ENCODE measurements at regions not wholly inside any gene's neighbourhood (a gene's known extent, or its start where the extent isn't known, plus 50 kb on each side); places are given as distances from the start of the nearest gene placed in this dataset.

DNA sequence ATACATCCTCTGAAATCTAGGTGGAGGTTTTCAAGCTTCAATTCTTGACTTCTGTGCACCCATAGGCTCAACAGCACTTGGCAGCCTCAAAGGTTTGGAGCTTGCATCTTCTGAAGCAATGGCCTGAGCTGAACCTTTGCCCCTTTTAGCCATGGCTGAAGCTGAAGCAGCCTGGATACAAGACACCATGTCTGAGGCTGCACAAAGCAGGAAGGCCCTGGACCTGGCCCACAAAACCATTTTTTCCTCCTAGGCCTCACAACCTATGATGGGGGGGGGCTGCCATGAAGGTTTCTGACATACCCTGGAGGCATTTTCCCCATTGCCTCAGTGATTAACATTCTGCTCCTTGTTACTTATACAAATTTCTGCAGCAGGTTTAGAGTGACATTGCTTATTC, 173.3 kb upstream of the PRMT6 start:
- no peak for DNase-seq (ENCODE audit: low spot score)

DNA sequence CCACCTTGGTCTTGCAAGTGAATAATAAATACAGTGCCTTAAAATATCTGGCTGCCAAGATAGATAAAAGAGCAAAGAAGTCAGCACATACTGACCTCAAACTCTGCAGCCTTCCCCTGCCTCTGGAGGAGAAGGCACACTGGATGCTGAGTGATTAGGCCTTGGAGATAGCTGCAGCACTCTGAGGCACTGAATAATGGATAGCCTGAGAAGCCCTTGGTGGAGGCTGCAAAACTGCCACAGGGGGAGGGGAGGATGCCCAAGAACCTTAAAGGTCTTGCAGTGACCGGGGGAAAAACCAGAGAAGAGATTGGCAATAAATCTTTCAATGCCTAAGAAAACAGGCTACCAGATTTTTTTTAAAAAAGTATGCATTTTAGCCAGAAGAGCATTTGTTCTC, 167.4 kb upstream of the PRMT6 start:
- DNase-seq (ENCODE audit: low spot score): no peak

DNA sequence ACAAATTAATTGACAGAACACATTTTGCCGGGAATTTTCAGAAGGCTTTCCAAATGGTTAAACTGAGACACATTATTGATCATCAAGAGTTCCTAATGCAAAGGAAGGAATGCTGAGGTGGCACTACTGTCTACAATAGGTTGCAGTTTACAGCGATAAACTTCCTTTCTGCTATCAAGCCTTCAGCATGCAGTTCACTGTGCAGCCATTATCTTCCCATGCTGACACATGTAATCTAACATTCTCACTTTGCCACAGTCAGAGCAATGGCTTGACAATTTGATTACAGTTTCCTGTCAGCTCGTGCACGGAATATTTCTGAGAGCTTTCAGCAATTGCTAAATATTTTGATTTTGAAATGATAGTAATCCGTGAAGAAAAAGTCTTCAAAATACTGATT, 166.9 kb upstream of the PRMT6 start:
- no peak for DNase-seq (ENCODE audit: low spot score)

DNA sequence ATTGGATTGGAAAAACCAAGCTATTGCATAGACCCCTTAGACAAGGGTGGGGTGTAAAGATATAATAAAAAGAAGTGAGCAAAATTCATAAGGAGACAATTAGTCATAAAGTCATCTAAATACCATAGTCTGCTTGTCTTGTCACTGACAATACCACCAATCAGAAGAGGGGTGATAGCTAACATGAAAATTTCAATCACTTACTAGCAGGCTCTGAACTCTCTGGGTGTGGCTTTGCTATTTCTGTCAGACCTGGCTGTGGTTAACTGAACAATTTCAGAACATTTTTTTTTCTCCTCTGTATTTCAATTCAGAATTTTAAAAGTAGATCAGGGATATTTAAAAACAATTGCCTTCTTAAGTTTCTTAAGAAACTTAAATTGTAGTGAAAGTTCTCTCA, 158.5 kb upstream of the PRMT6 start:
- no peak for DNase-seq (ENCODE audit: low spot score)

DNA sequence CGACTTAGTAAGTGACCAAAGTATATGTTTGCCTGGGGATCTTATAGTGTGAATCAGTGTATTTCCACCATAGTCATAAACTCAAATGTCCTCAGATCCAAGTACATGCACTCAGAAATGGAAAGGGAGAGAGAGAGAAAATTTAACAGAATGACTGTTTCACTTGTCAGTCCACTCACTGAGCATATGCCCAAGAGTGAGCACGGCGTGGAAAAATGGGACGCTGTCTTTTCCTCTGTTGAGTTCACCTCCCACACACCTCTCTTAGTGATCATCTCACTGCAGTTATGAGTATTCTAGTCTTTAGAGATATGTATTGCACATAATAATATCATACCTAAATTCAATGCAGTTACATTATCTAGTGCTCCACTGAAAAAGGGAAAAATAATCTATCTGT, 156.8 kb upstream of the PRMT6 start:
- no peak for DNase-seq (ENCODE audit: low spot score)

DNA sequence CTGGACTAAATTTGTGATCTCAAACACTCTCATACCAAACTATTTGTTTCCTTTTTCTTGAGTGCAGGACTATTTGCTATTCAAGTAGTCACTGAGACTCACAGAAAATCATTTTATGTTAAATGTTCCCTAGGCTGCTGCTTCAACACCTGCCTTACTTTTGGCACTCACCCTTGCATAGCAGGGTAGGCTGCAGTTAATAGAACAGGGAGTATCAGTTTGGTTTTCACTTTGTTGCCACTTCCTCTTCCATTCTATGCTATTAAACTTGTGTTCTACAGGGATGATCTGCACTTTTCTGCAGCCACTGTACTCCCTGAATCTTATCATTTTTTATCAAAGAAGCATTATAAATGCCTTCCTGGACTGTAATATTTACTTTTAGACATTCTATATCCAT, 148.7 kb upstream of the PRMT6 start:
- no peak for DNase-seq (ENCODE audit: low spot score)

DNA sequence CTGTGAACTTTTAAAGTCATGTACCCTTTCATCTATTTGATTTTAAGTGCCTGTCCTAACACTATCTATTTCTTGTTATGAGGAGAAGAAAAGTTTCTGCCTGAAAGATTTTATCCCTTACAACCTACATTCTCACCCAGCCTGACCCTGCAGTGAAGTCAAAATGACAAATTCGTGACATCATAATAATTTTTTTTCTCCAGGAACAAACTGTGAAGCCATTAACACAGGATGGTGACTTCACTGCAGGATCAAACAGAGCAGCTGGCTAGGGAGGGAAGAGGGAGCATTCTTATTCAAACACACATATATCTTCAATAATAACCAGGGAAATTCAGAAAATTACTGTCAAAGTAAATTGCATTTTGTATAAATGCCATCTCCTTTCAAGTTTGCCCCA, 147.8 kb upstream of the PRMT6 start:
- DNase-seq (ENCODE audit: low spot score): no peak

DNA sequence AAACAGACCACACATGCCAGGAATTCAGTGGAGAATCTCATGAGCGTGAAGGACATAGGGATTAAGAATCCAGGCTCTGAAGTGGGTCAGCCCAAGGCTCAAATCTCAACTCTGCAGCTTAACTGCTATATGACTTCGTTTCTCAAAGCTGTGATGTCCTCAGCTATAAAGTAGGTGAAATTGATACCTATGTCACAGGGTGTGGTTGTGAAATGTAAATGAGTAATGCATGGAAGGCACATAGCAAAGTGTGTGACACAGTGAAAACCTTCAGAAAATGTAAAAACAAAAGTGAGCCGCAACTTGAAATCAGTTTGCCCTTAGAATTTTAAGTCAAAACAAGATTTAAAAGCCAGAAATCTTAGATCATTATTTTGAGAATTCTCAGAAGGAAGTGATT, 145.7 kb upstream of the PRMT6 start:
- no peak for DNase-seq (ENCODE audit: low spot score)

DNA sequence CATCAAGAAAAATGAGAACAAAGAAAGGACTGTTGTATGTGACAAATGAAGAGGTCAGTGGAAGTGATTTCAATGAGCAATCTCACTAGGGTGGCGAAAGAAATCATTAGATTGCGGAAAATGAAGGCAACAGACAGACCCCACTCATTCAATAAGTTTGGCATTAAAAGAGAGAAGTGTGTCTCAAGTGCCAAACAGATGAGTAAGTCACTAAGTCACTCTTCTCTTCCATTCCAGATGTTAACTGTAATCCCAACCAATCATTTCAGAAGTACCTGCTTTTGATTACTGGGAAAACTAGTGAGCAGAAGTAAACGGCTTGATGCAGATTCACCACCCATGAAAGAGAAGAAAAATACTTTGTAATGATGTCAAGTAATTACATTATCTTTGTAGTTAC, 144.3 kb upstream of the PRMT6 start:
- DNase-seq (ENCODE audit: low spot score): no peak

DNA sequence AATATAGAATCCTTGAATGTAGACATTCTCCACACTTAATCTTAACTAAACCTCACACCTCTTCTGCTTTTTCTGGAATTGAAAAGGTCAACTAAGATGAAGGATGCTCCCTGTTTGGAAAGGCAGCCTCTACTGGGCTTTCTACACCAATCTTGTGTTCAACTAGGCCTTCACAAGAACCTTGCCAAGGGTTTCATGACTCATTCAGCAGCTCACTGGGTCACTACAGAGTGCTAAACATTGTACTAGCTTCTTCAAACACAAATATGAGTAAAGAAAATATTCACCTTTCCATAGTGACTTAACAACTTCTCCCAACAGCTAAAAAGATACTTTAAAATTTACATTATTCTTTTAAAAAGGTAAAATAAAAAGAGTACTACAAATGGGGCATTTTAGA, 135.3 kb upstream of the PRMT6 start:
- no peak for DNase-seq (ENCODE audit: low spot score)

DNA sequence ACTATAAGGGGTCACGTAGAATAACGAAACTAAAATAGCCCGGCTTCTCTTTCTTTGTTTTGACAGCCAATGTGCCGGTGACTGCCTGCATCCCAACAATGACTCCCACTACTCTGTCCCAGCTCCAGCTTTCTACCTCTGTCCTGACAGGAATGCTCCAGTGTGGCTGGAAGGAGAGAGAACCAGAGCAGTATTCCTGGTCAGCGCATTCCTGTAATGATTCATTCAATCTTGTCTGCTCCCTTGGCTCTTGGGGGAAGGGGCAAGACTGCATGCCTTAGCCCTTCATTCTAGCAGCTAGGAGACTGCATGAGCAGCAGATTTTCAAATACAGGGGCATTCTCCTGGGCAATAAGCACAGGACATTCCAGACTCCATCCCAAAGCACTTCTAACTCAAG, 132.1 kb upstream of the PRMT6 start:
- DNase-seq (ENCODE audit: low spot score): no peak

DNA sequence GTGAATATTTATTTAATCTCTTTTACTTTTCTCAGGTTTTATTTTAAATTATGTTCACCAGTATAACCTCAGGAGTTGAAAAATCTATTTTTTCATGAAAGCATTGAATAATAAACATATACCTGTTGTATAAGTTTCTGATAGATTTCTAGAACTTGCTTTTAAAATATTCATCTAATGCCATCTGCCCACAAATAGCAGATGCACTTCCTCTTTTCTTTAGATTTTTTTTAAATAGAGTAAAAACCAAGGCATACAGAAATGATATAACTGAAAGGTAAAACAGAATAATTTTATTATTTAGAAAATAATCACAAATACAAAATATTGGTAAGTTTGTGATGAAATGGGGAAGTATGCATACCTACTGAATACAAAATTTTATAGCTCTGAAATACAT, 130.7 kb upstream of the PRMT6 start:
- no peak for DNase-seq (ENCODE audit: low spot score)

DNA sequence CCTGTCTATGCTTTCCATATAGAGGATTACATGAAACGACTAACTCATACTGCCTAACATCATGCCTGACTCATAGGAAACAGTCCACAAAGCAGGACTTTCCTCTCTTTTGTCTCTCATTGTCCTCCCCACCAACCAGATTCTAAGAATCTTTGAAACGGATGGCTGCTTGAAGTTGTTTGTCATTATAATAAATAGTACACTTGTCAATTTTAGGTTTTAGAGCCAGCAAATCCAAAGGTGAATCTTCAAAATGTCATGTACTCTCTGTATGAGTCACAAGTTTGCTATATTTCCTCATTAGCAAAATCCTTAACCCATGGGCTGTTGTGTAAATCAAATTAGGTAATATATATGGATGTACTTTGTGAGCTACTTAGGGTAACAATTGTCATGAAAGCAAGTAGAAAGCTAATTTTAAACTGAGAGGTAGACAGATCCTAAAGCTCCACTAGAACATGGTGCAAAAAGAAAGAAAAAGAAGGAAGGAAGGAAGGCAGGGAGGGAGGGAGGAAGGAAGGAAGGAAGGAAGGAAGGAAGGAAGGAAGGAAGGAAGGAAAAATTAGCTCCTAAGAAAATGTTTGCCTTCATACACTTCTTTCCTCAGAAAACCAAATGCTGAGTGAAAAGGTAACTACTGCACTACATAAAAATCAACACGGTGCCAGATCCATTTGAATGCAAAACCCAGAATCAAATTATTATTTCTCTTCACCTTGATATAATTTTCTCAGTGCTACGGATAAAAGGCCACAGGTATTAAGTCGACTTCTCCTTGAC, 129.5 kb upstream of the PRMT6 start:
- no peak for DNase-seq (ENCODE audit: low spot score)

DNA sequence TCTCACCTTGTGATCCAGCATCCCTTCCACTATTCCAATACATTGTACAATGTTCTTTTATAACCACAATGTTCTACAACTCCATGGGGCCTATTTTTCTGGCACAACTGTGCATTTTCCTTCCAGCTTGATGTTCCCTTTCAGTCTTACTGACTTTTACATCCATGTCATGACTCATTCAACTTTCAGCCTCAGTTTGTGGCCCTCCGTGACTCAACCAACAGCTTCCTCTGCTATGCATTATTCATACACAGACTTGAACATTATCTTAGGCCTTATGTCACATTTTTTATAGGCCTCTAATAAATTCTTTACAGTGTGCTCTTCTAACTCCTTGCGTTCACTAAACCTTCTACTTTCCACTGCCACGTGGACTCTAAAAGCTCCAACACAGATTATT, 119.4 kb upstream of the PRMT6 start:
- peak; percentile 40 for DNase-seq (ENCODE audit: low spot score)

DNA sequence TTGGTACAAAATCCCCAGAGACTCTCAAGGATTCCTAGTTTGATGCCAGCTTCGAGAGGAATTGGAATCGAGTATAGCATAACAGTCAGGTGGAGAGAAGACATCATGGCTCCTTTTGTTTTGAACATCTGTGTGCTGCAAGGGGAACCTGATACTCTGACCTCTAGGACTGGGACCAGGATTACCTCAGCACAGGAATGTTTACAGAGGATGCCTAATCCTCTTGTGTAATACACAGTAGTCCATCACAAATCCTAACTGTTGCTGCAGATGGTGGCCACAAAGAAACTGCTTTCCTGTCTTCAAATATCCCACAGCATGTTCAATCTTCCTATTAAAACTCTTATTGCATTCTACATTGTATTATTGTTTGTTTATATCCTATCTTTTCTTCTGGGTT, 111.8 kb upstream of the PRMT6 start:
- no peak for DNase-seq (ENCODE audit: low spot score)

DNA sequence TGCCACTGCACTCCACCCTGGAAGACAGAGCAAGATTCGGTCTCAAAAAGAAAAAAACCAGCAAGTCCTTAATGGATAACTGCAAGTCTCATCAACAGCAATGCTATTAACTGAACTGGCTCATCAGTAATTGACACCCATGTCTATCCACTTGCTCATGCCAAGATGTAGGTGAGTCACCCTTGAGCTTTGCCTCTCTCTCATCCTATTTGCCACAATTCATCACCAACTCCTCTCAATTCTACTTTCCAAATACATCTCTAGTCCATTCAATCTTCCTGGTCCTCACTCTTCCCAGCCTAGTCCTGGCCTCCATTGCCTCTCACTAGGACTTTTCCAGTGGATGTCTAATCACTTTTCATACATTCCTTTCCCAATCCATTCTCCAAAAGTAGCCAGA, 103.7 kb upstream of the PRMT6 start:
- no peak for DNase-seq (ENCODE audit: low spot score)

DNA sequence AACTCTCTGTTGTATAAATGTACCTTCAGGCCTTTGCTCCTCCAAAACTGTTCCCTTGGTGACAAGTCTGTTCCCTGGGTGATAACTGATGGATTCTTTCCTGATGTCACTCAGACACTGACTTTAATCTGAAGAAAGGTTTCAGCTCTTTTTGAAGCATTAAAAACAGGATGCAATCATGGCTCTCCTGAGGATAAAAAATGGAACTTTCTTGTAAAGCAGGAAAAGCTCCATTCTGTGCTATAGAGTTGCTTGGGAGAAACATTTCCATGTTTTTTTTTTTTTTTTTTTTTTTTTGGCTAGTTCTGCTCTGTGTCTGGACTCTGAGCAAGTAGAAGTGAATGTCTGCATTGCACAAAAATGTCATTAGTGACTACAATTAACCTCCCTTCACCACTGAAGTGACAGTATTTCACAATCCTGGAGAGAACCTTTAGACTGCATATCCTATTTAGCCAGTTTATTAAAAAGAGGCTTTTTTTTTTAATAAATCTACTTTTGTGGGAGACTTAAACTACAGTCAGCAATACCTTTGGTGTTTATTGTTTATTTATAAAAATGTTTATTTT, 101.7 kb upstream of the PRMT6 start:
- DNase-seq (ENCODE audit: low spot score): no peak

DNA sequence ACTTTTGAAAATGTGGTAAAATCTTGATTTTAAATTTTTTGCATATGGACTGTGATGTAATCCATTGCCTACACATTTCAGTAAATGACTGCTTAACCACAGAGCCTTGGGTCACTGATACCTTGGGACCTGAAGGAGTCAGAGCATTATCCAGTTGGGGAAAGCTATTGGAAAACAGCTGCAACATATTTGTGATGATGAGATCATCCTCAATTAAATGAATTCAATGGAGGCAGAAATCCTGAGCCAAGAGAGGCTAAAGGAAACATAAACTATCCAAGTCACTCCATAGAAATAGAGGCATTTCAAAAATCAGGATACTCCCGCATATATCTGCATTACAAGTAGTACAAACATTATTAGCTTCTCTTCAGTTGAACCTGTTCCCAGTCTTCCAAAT, 99.8 kb upstream of the PRMT6 start:
- DNase-seq (ENCODE audit: low spot score): no peak

DNA sequence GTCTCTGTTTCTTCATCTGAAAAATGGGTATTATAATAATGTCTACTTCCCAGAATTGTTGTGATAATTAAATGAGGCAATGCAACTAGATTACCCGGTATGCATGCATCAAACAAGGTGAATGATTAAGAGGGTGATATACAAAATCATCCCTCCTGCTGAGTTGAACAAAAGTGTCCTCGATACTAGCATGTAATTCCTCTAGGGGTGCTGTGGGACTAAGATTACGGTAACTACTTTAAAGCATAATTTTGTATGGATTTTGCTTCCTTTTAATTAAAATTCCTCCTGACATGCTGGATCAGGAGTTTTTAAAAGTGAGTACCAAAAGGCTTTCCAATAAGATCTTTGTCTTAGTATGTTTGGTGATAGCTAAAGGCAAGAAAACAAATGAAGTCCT, 98.7 kb upstream of the PRMT6 start:
- DNase-seq (ENCODE audit: low spot score): no peak

DNA sequence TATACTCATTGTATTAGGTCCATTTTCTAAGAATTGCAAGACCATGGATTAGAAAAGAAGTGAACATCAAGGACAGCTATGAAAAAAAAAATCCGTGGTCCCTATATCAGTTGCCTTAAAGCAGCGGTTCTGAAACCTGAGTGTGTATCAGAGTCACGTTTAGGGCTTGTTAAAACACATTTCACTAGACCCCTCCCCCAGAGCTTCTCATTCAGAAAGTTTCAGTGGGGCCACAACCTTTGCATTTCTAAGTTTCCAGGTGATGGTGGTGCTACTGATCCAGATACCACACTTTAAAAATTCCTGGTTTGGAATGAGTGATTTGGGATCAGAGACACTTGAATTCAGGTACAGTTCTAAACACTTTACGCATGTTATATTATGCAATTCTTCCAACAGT, 96.1 kb upstream of the PRMT6 start:
- DNase-seq (ENCODE audit: low spot score): no peak

DNA sequence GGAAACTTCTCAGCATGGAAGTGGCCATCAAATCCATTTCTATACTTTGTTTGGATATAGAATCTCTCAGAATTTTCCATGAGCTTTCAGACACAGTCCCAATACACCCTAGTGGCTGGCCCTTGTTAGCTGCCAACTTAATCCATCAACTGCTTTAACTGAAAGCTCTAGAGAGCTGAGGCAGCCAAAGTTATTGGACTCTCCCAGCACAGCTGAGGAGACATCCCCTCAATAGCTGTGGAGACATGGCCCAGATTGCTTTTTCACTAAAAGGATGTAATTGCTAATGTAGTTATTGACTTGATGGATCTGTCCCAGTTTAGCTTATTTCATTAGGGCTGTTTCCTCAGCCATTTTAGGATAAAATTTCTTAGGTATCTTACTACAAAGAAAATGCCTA, 94.8 kb upstream of the PRMT6 start:
- no peak for DNase-seq (ENCODE audit: low spot score)

DNA sequence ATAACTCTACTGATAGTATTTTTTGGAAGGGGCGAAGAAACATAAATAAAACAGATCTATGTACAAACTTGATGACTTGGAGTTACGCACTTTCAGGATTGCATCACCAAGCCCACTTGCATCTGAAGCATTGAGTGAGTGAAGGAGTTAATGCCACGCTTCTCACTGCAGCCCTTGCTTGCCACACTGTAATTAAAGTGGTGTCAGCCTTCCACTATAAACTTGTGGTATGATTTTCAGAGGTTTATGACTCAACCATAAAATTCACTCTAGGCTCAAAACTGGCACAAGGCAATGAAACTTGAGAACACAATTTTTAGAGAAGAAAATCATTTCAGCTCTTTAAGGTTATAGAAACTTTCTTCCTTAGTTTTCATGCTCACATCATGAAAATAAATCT, 93.9 kb upstream of the PRMT6 start:
- DNase-seq (ENCODE audit: low spot score): no peak

DNA sequence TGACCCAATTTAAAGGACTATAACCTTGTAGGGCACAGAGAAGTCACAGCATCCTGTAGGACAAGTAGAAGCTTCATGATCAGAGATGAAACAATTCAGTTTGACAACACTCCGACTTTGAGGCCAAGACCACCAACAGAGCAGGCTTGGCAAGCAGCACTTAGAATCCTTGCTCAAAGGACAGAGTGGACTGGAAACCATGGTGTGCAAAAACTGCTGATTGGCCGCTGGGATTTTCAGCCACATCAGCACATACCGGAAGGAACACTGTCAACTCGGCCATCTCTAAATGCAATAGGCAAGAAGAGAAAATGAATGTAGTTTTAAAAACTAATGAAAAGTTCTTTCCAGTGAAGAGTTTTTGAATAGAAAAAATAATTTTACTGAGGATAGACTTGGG, 92.0 kb upstream of the PRMT6 start:
- no peak for DNase-seq (ENCODE audit: low spot score)

DNA sequence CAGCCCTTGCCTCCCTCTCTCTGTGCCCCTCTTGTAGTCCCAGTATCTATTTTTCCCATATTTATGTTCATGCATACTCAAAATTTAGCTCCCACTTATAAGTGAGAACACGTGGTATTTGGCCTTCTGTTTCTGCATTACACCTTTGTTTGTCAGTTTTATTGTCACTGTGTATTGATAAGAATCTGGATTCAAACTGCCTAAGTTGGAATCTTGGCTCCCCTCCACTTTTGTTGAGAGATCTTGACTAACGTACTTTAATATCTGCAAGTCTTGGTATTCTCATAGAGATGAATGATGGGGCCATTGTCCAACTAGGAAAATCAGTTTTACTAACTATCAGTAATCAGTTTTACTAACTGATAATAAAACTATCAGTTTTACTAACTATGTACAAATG, 87.8 kb upstream of the PRMT6 start:
- DNase-seq (ENCODE audit: low spot score): no peak

Data from GM03348 (cell line).